Suppressor macrophage treated with lipopolysaccharide for 1 hour (primary cell): ENCODE measurements at regions not wholly inside any gene's neighbourhood (a gene's known extent, or its start where the extent isn't known, plus 50 kb on each side); places are given as distances from the start of the nearest gene placed in this dataset.
"Not testable (repeated sequence)": the region's sequence is repeated elsewhere in the genome, so short reads cannot be mapped to it uniquely, and the experiment has no call there.

Source experiments
- DNase-seq, 3 donors: peaks; one replicate each; pipeline ENCODE4 v3.0.0-alpha.2; 2020 to 2022

DNA sequence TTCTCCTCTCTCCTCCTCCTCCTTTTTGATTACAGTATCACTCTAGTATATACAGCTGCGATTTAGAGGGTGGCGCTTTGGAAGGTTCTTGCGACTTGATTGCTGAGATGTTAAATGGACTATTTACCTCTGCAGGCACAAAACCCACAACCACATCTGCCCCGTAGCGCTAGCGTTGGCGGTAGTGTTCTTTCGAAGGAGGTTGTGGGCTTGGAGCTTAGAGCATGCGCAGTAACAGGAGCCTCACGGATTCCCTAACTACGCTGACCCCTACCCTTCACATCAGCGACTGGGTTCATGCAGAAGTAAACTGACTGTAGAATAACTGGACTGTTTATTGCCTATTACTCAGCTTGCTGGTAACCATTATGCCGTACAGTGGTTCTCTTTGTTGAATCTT lies 58.0 kb downstream of the CGGBP1 start:
- peak in 2 of 3 donors; percentile 13 for DNase-seq

- DNase-seq: peak; percentile 35 to 75 (median 58)
Measured at GRCh38 chr3:87997966-87998365, 60.8 kb downstream of the CGGBP1 start.

DNA sequence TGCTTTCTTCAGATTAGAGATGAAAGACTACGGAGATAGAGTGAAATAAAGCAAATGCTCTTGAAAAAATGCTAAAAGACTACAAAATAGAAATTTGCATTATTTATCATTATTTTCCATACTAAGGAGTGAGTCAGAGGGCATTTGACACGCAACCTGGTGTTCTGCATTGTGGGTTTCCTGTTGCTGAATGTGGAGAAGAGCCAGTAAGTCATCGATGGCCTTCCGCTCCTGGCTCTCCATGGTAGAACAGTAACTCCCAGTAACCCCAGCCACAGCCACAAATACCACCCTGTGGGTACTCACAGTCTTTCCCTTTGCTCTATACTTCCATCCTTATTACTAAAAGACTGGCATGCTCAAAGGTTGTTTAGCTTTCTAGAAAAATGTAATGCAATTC lies 61.5 kb downstream of the CGGBP1 start:
- peak; percentile 80 to 89 (median 88) for DNase-seq

GRCh38 chr3:87996882-87997281 lies 61.9 kb downstream of the CGGBP1 start:
- DNase-seq: no peak

- DNase-seq: no peak
Measured at GRCh38 chr3:87993566-87993965, 65.2 kb downstream of the CGGBP1 start.

DNA sequence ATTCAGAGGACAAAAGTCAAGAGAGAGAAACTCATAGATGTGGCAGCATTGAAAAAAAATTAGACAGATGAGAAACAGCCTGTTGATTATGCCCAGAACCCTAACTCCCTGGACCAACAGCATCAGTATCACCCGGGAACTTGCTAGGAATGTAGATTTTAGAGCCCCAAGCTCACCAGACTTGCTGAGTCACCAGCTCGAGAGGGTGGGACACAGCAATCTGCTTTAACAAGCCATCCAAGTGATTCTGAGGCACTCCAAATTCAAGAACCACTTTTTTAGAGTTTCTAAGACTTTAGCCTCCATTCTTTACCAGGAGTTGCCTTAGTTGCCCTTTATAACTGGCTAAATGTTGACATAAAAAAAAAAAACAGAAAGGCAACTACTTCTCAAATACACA lies 70.9 kb downstream of the CGGBP1 start:
- no peak for DNase-seq

DNA sequence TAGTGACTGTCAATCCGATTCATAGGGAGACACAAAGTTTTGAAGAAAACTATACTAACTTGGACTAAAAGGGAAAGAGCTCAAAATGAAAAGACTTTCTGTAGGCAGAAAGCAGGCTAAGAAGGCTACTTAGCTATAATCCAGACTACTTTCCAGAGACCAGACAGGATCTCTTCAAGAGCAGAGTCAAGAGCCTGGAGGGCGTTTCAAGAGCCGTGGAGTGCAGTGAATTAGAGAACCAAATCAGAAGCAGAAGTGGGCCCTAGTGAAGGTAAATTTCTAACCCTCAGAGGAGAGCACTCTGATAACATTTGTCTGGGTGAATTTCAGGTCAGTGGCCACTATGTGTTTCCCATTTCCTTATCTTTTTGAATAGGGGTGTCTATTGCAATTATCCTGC lies 76.4 kb downstream of the CGGBP1 start:
- DNase-seq: no peak

GRCh38 chr3:87979527-87979926 lies 79.3 kb downstream of the CGGBP1 start:
- DNase-seq: no peak

- no peak for DNase-seq
Measured at GRCh38 chr3:87977765-87978164, 81.0 kb downstream of the CGGBP1 start.

DNA sequence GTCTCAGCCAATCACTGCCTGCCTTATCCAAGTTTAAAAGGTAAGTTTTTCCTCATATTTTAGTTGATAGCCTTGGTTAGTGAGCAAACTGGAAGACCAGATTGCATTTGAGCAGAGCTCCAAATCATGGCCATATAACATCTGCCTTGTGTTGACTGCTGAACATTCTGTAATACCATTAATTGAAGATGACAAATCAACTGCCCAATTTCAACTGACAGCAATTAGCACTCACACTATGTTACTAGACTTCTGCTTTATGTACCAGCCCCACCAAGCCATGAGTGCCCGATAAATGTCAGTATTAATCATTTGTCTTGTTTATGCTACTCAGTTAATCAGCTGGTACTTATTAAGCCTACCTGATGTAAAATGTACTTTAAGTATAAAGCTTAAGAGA lies 83.1 kb downstream of the CGGBP1 start:
- no peak for DNase-seq

- DNase-seq: no peak
Measured at GRCh38 chr3:87973906-87974305, 84.9 kb downstream of the CGGBP1 start.

DNA sequence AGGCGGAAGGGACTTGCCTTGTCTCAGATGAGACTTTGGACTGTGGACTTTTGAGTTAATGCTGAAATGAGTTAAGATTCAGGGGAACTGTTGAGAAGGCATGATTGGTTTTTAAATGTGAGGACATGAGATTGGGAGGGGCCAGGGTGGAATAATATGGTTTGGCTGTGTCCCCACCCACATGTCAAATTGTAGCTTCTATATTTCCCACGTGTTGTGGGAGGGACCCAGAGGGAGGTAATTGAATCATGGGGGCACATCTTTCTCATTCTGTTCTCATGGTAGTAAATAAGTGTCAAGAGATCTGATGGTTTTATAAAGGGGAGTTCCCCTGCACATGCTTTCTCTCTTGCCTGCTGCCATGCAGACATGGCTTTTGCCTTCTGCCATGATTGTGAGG lies 89.2 kb downstream of the CGGBP1 start:
- DNase-seq: no peak

DNA sequence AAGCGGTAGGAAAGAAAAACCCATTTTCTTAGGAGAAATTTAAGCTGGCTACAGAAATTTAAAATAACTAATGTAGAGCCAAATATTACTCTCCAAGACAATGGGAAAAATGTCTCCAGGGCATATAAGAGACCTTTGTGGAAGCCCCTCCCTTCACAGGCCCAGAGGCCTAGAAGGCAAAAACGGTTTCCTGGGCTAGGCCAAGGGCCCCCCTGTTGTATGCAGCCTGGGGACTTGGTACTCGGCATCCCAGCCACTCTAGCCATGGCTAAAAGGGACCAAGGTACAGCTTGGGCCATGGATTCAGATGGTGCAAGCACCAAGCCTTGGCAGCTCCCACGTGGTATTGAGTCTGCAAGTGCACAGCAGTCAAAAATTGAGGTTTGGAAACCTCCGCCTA lies 90.1 kb downstream of the CGGBP1 start:
- no peak for DNase-seq

DNA sequence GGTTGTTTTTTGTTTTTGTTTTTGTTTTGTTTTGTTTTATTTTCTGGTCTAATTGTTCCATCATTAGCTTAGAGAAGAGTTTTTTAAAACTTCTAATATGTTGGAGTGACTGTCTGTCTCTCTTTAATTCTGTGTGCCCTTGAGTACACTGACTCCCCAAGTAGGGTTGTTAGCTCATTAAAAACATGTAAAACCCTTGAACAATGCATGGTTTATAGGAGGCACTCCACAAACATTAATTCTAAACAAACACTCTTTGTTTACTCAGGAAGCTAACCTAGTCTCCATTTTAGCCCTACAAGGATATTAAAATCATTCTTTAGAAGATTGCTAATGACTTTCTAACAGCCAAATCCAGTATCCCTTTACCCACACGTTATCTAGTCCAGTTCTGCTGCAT lies 100.5 kb downstream of the CGGBP1 start:
- DNase-seq: no peak

GRCh38 chr3:87957575-87957974 lies 101.2 kb downstream of the CGGBP1 start:
- no peak for DNase-seq

DNA sequence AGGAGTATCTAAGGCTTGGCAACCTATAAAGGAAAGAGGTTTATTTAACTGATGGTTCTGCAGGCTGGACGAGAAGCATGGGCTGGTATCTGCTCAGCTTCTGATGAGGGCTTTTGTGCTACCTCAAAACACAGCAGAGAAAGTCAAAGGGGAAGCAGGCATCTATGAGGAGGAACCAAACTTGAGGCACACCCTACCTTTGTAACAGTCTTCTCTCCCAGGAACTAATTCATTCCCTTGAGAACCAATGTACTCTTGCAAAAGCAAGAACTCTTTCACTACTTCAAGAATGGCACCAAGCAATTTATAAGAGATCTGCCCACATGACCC lies 109.0 kb downstream of the CGGBP1 start:
- no peak for DNase-seq

DNA sequence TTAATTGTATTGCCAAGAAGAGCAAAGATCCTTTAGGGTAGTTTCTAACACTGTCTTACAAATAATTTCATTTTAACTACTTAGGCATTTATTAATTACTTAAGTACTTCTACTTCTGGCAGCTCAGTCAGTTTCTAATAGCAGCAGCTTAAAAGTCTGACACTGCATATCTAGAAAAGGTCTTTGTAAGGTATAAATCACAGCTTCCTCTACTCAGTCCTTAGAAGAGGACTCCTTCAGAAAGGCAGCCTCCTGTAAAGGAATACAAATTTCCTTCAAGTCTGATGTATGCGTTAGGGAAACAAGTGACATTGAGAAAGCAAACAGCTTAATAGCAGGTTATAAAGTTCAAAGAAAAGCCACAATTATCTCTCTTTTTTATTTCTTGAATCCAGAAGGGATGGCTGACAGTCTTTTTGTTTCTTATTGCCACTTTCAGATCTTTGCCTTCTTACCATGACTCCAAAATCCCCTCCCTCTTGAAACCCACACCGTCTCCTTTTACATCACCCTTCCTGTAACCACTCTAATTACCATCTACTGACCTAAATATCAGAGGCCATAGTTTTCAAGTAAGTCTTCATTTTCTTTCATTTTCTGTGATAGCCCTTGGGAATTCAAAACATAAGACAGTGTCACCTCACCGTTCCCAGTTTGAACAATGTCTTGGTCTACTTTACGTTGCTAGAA lies 109.5 kb downstream of the CGGBP1 start:
- no peak for DNase-seq

DNA sequence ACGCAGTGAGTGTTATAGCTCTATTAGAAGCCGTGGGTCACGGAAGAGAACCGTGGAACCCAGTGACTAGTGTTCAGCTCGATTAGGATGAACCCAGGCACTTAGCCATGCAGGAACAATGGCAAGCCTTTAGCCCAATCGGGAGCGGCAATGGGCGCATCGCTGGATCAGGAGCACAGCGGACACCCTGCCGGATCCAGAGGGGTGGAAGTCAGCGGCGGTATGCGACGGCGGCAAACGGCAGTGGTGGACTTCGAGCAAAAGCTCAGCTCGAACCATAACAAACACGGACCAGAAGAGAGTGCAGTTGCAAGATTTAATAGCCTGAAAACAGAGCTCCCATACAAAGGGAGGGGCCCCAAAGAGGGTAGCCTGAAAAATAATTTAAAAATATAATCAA lies 112.8 kb downstream of the CGGBP1 start:
- DNase-seq: not testable (repeated sequence)

DNA sequence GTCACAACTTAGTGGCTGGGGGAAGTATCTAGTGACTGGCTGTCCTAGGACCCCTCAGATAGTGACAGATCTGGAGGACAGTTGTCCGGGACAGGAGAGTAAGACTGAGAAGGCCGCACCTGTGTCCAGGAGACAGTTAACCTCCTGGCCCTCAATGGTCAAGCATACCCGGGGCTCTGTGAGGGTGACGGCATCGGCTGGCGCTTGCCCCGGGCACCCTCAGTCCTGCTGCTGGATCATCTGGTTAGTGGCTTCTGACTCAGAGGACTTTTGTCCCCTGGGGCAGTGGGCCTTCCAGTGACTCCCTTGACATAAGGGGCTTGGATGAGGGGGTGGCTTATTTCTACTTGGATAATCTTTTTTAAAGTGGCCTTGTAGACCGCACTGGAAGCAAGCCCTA lies 116.5 kb downstream of the CGGBP1 start:
- DNase-seq: not testable (repeated sequence)

DNA sequence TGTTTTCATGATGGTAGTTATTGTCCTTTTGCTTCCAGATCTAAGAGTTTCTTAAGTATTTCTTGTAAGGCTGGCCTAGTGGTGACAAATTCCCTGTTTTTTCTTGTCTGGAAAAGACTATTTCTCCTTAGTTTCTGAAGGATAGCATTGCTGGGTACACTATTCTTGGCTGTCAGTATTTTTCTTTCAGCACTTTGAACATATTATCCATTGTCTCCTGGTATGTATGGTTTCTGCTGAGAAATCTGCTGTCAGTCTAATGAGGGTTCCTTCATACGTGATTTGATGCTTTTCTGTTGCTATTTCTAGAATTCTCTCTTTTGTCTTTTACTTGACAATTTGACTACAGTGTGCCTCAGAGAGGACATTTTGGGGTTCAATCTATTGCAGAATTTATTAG lies 134.3 kb downstream of the CGGBP1 start:
- no peak for DNase-seq

DNA sequence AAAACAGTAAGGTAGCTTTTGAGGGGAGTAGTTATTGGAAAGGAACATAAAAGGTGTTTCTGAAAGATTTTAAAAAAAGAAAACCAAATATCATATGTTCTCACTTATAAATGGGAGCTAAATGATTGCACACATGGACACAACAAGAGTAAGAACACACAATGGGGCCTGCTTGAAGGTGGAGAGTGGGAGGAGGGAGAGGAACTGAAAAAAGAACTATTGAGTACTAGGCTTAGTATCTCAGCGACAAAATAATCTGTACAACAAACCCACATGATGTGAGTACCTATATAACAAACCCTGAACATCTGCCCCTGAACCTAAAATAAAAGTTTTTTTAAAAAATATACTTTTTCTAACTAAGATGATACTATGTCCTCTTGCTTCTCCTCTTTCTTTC lies 138.3 kb downstream of the CGGBP1 start:
- DNase-seq: no peak

- DNase-seq: no peak
Measured at GRCh38 chr3:87901141-87901540, 157.7 kb downstream of the CGGBP1 start.

GRCh38 chr3:87900061-87900460 lies 158.7 kb downstream of the CGGBP1 start:
- DNase-seq: peak in 1 of 3 donors; percentile 2

DNA sequence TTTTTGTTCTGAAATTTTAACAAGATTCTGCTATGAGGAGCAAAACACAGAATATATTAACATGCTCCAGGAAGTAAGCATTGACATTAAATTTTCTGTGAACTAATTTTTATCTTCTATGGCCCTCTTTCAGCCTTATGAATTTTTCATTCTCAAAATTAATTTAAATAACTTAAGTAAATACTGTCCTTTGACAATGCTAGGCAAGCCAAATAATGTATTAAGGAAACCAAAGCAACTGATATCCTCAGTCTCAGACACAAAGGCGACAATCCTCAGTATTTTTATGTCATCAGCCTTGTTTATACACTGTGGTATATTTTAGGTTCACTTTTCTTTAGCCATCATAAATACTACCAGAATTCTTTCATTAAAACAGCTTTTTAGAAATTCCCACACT lies 159.8 kb downstream of the CGGBP1 start:
- no peak for DNase-seq

GRCh38 chr3:87895983-87896382 lies 162.8 kb downstream of the CGGBP1 start:
- no peak for DNase-seq

DNA sequence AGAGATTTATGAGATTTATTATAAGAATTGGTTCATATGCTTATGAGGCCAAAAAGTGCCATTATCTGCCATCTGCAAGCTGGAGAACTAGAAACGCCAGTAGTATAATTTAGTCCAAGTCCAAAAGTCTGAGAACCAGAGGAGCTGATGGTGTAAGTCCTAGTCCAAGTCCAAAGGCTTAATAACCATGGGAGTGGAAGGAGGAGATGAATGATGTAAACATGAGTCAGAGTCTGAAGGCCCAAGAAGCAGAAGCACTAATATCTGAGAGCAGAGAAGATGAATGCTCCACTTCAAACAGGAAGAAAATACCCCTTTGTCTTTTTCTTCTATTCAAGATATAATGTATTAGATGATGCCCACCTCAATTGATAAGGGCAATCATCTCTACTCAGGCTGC lies 185.7 kb downstream of the CGGBP1 start:
- DNase-seq: peak; percentile 41 to 60 (median 53)
